Esophagus squamous epithelium (tissue), 4 donors: ENCODE measurements at regions not wholly inside any gene's neighbourhood (a gene's known extent, or its start where the extent isn't known, plus 50 kb on each side); places are given as distances from the start of the nearest gene placed in this dataset.

Experiments used
- CTCF ChIP-seq, 6 experiments: fragments of 450-650 bp in 4 of 6; fragments of 200-600 bp in 2 of 6; sonication (generic) in 2 of 6; IDR thresholded peaks; one replicate each; pipeline ENCODE4 v1.5.1; 2016 to 2019; ENCODE audit warnings: antibody characterized with exemption in 6 of 6, mild to moderate bottlenecking in 4 of 6, moderate library complexity in 4 of 6
- POLR2A ChIP-seq, 4 donors: fragments of 450-650 bp; IDR thresholded peaks; one replicate each; pipeline ENCODE4 v1.6.1; 2017; ENCODE audit warnings: antibody characterized with exemption in 4 of 4, mild to moderate bottlenecking in 4 of 4, moderate library complexity in 3 of 4

- TF ChIP-seq CTCF (IDR thresholded peaks at IDR 0.05) (no peak), POLR2A (IDR thresholded peaks at IDR 0.05) (no peak)
These were observed 116.2 kb upstream of the PCED1B start for GRCh38 chr12:46963191-46963590.
